GM18867 (cell line): ENCODE measurements at regions not wholly inside any gene's neighbourhood (a gene's known extent, or its start where the extent isn't known, plus 50 kb on each side); places are given as distances from the start of the nearest gene placed in this dataset.

Experiments
- ATAC-seq: cut with Tn5 transposase; IDR thresholded peaks from one replicate; pipeline ENCODE4 v1.9.1; 2021; ENCODE audit warnings: mild to moderate bottlenecking, moderate library complexity; ENCODE audit not compliant: unreplicated experiment

DNA sequence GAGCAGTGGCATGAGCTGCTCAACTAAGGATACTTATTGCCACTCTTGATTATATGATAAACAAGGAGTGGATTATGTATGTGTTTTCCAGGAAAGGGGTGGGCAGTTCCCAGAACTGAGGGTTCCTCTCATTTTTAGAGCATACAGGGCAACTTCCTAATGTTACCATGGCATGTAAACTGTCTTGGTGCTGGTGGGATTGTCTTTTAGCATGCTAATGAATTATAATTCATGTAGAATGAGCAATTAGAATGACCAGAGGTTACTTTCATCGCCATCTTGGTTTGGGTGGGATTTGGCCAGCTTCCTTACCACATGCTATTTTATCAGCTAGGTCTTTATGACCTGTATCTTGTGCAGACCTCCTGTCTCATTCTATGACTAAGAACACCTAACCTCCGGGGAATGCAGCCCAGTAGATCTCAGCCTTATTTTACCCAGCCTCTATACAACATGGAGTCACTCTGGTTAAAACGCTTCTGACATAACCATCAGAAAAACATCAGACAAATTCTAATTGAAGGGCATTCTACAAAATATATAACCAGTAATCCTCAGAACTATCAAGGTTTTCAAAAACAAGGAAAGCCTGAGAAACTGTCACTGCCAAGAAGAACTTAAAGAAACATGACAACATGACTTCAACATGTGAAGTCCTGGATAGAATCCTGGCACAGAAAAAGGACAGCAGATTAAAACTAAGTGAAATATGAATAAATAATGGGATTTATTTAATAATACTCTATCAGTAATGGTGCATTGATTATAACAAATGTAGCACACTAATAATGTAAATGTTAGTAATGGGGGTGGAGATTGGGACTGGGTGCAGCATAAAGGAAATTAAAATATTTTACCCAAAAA is 365.0 kb downstream of the SEMA3D start:
- ATAC-seq = no peak

DNA sequence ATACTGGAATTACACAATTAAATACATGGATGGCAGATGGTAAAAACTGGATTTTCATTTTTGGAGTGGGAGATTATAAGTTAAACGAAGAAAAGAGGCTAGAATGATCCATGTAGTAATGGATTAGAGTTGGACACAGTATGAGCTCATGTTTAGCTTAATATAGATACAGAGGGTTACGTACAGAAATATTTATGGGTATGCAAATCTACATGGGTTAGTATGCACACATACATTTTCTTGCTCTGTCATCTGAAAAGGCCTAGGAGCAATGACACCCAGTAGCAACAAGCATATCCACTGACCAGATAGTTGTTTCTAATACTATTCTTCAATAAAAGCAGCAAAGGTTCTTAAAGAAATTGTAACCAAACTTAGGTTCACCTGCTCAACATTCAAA is 366.4 kb downstream of the SEMA3D start:
- ATAC-seq = no peak

DNA sequence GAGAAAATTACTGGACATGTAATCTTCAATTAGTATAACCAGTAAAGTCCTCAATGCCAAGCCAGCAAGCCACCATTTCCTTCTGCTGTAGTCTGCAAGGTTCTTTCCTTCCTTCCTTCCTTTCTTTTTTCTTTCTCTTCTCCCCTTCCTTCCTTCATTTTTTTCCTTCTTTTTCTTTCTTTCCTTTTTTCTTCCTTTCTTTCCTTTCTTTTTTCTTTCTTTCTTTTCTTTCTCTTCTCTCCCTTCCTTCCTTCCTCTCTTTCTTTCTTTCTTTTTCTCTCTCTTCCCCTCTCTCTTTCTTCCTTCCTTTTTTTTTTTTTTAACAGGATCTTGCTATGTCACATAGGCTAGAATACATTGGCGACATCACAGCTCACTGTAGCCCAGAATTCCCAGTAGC is 369.8 kb downstream of the SEMA3D start:
- no peak for ATAC-seq

DNA sequence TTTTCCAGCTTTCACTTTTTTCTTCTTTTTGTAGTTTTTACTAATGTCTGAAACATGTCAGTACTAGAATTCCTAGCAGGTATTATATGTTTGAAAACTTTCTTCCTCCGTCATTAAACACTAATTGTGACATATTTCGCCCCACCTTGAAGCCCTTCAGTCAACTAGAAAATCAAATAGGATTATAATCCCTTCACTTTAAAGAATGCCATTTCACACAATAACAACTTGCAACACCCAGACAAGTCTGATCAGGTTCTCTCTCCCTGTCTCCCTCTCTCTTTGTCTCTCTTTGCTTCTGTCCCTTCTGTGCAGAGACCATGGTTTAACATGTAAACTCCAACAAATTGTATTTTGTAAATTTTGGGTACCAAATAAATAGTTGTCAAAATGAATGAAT is 373.5 kb downstream of the SEMA3D start:
- no peak for ATAC-seq

DNA sequence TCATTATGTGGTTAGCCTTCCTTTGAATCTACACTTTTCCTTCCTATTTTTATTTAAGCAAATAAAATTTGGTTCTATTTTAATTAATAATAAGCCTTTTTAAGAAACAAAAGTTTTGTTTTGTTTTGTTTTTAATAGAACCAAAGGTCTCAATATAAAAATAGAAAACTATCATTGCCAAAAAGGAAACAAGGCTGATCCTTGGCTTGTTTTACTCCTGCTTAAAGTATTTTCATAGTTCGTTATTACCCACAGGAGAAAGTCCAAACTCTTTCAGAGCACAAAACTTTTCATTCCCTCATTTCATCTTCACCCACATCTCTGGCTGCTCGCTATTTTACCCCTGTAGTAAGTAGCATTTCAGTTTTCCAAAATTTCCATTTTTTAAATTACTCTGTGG is 374.8 kb downstream of the SEMA3D start:
- no peak for ATAC-seq

DNA sequence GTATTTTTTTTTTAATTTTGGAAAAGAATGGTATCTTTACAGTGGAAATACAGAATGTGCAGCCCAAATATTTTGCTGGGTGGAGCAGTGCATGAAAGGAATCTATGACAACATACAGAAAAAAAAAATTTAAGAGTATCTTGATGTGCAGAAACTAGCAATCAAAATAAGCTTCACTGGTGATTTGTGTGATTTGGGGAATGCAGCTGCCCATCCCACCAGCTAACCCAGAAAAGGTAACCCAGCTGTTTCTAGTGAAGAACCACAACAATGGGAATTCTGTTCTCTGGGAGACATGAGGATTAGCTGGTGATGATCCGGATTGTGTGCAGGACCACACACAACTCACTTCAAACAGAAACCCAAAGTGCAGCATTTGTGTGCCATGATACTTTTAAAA is 375.5 kb downstream of the SEMA3D start:
- no peak for ATAC-seq

DNA sequence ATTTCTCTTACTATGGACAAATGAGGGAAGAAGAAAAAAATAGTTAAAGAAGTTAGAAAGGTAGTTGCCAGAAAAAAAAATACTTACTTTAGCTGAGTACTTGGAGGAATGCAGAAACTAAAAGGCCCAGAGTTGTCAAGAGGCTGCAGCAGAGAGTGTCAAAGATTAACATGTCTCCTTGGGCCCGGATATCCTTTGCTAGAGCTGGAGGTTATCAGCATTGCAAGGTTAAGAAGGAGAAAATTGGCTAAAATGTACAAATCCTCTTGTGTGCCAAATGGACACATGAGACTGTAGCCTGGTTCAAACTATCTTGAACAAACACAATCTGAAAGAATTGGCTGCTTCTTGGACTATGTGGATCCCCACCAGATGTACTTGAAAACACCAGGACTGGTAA is 377.0 kb downstream of the SEMA3D start:
- no peak for ATAC-seq

DNA sequence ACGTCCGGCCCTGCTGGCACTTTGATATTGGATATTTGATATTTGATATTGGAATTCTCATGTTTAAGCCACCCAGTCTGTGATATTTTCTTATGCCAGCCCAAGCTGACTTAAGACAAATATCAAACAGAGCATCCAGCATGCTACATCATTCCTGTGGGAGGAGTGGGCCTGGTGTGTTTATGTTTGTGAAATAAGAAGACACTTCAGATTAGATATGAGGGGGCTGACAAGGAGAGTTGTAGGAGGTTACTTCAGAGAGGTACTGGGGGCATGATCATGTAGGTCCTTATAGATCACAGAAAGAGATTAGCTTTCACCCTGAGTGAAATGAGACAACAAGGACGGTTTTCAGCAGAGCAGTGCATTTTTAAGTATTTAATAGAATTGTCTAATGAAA is 382.9 kb downstream of the SEMA3D start:
- no peak for ATAC-seq

DNA sequence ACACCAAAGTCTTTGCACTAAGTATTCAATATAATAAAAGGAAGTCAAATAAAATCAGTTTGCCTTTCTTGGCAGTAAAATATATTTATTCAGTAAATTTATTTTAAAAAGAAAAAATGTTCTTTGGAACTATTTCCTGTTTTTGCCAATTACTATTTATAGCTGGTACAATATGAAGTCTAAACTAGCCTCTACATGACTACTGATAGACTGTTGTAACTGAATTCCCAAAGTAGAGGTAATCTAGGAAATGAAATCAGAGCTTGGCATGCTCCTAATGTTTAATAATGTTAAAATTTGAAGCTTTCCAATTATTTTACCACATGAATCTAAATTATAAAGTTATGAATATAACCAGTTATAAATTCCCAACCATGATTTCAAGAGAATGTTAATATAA is 385.5 kb downstream of the SEMA3D start:
- no peak for ATAC-seq

DNA sequence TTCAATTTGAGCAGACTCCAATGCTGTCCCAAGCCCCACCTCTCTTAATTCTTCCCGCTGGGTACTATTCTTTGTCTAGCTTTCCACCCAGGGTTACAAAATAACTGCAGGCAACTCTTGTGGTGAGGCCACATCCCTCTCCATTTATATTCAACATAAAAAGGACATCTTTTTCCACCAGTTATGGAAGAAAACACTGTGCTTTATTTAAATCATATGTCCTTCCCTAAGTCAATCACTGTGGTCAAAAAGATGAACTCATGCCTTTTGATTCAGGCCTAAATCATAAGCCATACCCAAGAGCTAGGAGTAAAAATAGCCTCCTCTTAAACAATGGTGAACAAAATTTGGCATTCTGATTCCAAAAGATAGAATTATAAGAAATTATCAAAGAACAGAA is 386.0 kb downstream of the SEMA3D start:
- ATAC-seq = no peak

DNA sequence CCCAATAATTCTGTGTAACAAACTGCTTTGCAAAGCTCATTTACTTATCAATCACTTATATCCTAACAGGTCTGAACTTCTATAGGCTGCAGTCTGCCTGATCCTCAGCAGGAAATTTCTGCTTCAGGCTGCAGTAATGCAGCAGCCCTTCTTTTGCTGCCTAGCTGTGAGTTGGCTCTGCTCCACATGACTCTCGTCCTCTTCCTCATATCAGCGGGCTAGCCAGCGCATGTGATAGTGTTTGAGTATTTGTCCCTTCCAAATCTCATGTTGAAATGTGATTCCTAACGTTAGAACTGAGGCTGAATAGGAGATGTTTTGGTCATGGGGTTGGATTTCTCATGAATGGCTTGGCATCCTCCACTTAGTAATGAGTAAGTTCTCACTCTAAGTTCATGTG is 387.8 kb downstream of the SEMA3D start:
- ATAC-seq = no peak

DNA sequence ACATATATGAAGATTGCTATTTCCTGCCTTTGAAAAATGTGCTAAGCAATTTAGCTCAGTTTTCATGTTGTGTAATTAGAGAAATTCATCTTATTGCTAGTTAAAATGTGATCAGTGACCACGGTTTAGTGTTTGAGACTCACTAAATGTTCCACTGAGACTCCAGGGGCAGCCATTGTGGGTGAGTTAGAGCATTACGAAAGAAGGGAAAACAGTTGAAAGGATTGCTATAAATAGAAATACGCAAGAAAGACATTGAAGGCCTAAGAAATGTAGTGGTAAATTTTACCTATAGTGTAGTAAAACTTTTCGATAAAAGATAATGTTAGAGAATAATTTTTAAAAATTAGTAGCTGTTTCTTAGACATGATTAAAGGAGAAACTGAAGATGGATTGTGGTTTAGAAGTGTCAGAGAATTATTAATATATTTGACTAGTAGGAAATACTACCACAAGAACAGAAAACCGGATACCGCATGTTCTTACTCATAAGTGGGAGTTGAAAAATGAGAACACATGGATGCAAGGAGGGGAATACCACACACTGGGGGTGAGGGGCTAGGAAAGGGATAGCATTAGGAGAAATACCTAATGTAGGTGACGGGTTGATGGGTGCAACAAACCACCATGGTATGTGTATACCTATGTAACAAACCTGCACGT is 394.5 kb downstream of the SEMA3D start:
- no peak for ATAC-seq

DNA sequence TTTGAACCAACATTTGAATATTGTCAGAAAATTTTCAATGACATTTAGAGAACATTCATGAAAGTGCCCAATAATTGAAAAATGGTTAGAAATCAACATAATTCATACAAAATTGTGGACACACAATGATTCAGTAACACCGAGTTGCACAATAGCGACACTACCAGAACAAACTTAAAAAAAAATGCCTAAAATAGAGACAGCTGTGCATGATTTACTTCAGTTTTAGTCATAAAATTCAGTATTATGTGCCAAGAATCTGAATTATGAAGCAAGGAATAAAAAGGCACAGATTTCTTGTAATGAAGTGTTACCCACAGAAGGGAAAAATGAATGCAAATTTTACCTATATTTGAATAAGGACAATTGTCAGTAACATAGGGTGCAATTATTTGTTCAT is 396.0 kb downstream of the SEMA3D start:
- no peak for ATAC-seq

DNA sequence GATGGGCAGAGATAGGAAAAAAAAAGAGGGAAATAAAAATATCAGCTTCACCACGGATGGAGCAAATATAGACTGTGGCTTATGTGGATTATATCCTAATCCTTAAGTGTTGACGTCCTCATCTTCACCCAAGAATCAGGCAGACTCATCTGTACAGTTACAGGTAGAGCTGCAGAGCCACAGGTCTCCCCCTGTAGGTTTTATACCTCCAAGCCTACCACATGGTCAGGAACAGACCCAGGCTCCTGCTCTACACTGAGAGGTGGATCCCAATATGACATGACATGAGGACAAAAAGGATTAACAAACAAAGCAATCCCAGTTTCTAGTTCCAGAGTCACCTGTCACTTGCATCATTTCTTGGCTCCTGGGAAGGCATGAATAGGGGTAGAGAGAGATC is 400.8 kb downstream of the SEMA3D start:
- no peak for ATAC-seq

DNA sequence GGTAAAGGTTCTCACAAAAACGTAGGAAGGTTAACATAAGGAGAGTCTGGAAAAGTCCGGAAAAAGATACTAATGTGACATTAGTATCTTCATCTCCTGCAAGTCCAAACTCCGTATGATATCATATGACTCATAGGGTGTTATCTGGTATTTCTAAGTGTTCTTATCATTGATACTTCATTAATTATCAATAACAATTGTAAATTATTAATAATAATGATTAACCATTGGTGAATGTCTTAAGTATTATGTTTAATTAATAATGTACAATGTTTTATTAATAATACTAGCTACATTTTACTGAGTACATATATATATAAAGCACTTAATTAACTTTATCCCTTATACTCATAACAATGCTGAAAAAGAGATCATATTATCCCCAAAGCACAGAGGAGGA is 402.4 kb downstream of the SEMA3D start:
- ATAC-seq = no peak

DNA sequence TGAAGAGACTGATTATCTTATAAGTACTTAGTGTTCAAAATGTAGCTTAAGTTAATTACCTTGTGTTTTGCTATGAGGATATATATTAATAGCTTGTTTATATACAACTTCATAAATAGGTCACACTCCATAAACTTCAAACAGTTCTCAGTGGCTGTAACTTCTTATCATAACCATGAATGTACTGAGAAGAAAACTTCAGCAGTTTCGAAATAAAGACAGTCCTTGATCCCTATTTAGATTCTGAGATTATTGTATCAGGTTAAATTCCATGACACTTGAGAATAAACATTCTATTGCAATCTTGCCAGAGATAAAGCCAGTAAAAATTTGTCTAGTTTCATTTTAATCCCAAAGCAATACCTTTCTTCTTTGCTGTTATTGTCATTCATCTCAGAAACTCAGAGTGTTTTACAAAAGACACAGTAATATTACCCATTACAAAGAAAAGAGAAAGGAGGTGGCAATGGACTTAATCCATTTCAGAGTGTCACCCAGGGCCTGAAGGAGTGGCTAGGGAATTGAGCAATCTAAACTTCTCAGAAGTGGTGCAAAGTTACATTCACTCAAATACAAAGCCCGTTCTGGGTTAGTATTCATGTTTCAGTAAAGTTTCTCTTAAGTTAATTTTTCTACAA is 403.6 kb downstream of the SEMA3D start:
- no peak for ATAC-seq

DNA sequence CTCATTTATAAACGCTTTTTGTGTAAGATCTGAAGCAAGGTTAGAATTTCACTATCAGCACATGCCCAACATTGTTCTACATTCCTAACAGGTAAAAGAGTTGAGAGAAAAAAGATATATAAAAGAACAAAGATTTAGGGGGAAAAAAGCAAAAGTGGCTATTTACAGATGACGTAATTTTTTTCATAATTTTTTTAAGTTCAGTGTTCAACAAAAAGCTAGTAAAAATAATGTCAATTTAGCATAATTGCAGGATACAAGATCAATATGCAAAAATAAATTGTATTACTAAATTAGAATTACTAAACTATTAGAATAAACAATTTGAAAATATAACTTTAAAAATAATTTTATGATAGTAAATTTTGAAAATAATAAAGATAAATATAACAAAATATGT is 405.0 kb downstream of the SEMA3D start:
- no peak for ATAC-seq

DNA sequence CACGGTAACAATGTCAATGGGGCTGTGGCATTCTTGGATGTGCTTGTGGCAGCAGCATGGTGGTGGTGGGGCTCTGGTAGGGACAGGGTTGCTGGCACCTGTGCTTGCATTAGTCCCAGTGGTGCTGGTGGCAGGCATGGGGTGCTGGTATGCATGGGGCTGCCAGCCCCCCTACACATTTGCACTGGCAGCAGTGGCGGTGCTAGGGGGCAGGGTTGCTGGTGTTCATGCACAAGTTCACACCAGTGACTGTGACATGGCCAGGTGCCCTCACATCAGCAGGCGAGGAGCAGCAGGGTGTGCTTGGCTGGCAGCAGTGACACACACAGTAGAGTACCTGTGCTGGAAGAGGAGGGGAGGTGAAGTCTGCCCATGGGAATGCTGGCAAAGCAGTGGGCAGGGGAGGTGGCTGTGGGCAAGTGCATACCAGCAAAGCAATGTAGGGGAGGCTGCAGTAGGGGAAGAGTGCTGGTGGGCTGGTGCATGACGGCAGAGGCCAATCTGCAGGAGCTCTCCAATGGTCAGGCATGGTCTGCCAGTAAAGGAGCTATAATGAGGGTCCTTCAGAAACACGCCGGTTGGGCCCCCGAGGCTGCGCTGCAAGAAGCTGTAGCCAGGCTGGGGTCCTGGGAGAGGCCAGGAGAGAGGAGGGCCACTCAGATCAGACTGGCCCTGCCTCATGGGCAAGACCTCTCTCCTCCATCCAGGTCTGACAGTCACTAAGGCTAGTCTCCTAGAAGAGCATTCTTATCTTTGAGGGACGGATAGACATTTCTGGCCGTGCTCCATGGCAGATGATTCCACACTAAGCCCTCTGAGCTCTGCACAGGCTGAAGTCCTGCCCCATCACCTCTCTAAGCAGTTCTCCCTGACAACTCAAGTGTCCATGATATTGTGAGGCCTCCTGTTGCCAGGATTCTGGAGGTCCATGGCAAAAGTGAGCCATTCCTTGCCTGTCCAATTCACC is 406.4 kb downstream of the SEMA3D start:
- no peak for ATAC-seq

DNA sequence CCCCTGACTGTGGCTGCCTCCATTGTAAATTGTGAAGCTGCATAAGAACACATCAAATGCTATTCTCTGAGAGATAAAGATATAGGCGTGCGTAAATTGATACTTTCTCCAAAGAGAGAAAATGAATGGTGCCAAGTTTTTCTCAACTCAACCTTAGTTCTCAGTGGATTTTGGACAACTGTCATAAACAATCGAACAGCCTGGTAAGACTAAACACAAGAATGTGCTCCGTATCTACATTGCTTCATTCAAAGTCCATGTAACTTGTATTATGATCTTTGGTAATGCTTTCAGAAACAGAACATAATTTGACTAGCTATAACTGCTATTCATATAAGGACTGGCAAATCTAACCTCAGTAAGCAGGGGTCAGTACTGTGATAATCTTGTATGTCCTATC is 429.1 kb downstream of the SEMA3D start:
- no peak for ATAC-seq

DNA sequence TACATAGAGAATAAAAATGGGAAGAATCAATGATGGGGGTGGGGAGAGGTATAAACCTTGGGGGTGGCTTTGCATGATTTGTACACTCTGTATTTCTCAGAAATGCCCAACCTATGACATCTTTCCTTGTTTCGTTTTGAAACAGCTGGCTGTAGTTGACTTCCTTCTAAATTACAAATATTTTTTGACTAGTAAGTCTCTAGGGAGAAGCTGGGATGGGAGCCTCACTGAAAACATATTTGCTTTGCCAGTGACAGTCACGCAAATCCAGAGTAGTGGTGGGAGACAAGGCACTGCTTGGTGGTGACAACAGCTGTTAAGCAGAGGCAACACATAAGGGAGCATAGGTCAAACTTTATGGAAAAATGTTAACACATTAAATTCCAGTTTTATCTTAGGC is 440.5 kb downstream of the SEMA3D start:
- ATAC-seq = no peak

DNA sequence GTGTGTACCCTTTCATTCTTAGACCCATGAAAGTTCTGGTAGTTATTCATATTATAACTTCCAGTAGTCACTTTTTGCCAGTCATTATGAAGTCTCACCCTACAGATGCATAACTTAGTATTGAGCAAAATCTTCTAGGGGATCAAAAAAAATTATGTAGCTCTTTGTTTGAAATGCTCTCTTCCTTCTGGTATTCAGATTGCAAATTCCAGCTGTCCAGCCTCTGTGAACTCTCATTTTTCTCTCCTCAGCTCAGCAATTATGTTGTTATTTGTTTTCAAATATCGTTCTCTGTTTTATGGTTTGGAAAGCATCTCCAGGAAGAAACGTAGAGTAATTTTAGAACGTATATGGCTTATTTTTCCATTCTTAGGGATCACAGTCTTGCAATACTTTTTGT is 442.5 kb downstream of the SEMA3D start:
- ATAC-seq = no peak
